OCI-LY3 (cell line): ENCODE measurements at regions not wholly inside any gene's neighbourhood (a gene's known extent, or its start where the extent isn't known, plus 50 kb on each side); places are given as distances from the start of the nearest gene placed in this dataset.

ENCODE experiments used
- CTCF ChIP-seq: fragments of 200-600, 300-600 bp; sonication (generic); IDR thresholded peaks from 2 replicates; pipeline ENCODE4 v1.5.1; 2014; ENCODE audit warnings: antibody characterized with exemption, low read length, low read depth
- EZH2phosphoT487 ChIP-seq: fragments of 200-600 bp; shearing (Covaris generic); IDR thresholded peaks from 2 replicates; pipeline ENCODE4 v1.6.1; 2018; ENCODE audit warnings: antibody characterized with exemption, mixed run types, low read depth

GRCh38 chrX:10702031-10702430 lies 81.6 kb upstream of the MID1 start:
- TF ChIP-seq CTCF (no peak), EZH2phosphoT487 (no peak)
